ENCODE measurements at regions not wholly inside any gene's neighbourhood (a gene's known extent, or its start where the extent isn't known, plus 50 kb on each side); places are given as distances from the start of the nearest gene placed in this dataset.

DNA sequence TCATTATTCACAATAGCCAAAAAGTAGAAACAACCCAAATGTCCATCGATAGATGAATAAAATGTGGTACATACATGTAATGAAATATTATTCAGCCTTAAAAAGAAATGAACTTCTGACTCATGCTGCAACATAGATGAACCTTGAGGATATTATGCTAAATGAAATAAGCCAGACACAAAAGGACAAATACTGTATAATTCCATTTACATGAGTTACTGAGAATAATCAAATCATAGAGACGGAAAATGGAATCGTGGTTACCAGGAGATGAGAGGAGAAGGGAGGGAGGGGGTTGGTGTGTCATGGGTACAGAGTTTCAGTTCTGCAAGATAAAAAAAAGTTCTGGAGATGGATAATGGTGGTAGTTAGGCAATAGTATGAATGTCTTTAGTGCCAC lies 184.1 kb downstream of the PSMG1 start:
- TF ChIP-seq CTCF (IDR thresholded peaks at IDR 0.05; ENCODE audit: borderline replicate concordance, extremely low read depth, low read length, poor library complexity, severe bottlenecking) (no peak), EZH2 (IDR thresholded peaks at IDR 0.05; ENCODE audit: borderline replicate concordance, low read depth, low read length, severe bottlenecking) (no peak)
